ENCODE measurements at regions not wholly inside any gene's neighbourhood (a gene's known extent, or its start where the extent isn't known, plus 50 kb on each side); places are given as distances from the start of the nearest gene placed in this dataset.

DNA sequence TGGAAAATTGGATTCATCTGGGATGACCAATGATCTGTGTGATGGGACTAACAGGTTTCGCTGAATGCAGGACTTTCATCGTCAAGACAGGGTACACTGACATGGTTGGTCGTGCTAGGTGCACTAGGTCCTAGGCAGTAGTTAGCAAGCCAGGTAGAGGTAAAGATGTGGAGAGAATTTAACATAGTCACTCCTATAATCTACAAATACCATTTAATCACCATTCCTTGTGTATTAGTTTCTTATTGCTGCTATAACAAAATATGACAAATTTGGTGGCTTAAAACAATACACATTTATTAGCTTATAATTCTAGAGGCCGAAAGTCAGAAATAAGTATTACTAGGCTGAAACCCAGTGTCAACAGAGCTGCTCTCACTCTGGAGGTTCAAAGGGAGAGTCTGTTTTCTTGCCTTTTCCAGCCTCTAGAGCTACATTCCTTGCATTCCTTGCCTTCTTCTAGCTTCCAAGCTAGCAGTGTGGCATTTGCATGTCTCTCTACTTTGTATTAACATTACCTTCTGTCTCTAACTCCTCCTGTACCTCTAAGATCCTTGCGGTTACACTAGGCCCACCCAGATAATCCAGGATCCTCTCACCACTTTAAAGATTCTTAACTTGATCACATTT is 98.7 kb upstream of the GRIA3 start:
- TF ChIP-seq, protein P1, sequence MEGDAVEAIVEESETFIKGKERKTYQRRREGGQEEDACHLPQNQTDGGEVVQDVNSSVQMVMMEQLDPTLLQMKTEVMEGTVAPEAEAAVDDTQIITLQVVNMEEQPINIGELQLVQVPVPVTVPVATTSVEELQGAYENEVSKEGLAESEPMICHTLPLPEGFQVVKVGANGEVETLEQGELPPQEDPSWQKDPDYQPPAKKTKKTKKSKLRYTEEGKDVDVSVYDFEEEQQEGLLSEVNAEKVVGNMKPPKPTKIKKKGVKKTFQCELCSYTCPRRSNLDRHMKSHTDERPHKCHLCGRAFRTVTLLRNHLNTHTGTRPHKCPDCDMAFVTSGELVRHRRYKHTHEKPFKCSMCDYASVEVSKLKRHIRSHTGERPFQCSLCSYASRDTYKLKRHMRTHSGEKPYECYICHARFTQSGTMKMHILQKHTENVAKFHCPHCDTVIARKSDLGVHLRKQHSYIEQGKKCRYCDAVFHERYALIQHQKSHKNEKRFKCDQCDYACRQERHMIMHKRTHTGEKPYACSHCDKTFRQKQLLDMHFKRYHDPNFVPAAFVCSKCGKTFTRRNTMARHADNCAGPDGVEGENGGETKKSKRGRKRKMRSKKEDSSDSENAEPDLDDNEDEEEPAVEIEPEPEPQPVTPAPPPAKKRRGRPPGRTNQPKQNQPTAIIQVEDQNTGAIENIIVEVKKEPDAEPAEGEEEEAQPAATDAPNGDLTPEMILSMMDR (IDR thresholded peaks at IDR 0.05; ENCODE audit: low read depth, low read length, poor library complexity, severe bottlenecking), result no peak
- no peak for TF ChIP-seq EZH2phosphoT487 (IDR thresholded peaks at IDR 0.05; ENCODE audit: borderline replicate concordance, low read length)
